ENCODE measurements at regions not wholly inside any gene's neighbourhood (a gene's known extent, or its start where the extent isn't known, plus 50 kb on each side); places are given as distances from the start of the nearest gene placed in this dataset.
"Not testable (repeated sequence)": the region's sequence is repeated elsewhere in the genome, so short reads cannot be mapped to it uniquely, and the experiment has no call there.

GRCh38 chr14:23861666-23862065 is 91.9 kb upstream of the DHRS4 start:
- no peak for DNase-seq

- no peak for DNase-seq
Measured at GRCh38 chr14:23862513-23862912, 91.1 kb upstream of the DHRS4 start.

GRCh38 chr14:23863836-23864235 is 89.7 kb upstream of the DHRS4 start:
- DNase-seq, result no peak

- no peak for DNase-seq
Measured at GRCh38 chr14:23864259-23864658, 89.3 kb upstream of the DHRS4 start.

GRCh38 chr14:23864861-23865260 is 88.7 kb upstream of the DHRS4 start:
- DNase-seq, result no peak

- no peak for DNase-seq
Measured at GRCh38 chr14:23865502-23865901, 88.1 kb upstream of the DHRS4 start.

- DNase-seq, result no peak
Measured at GRCh38 chr14:23866269-23866668, 87.3 kb upstream of the DHRS4 start.

- DNase-seq, result no peak
Measured at GRCh38 chr14:23869078-23869719, 84.4 kb upstream of the DHRS4 start.

GRCh38 chr14:23876160-23876750 is 77.3 kb upstream of the DHRS4 start:
- no peak for DNase-seq

GRCh38 chr14:23877111-23877510 is 76.5 kb upstream of the DHRS4 start:
- DNase-seq, result no peak

- DNase-seq, result no peak
Measured at GRCh38 chr14:23877538-23878180, 75.9 kb upstream of the DHRS4 start.

GRCh38 chr14:23881282-23881681 is 72.3 kb upstream of the DHRS4 start:
- peak; percentile 77 for DNase-seq

GRCh38 chr14:23883684-23884540 is 69.7 kb upstream of the DHRS4 start:
- no peak for DNase-seq

- no peak for DNase-seq
Measured at GRCh38 chr14:23884541-23884904, 69.0 kb upstream of the DHRS4 start.

- DNase-seq, result no peak
Measured at GRCh38 chr14:23887536-23887935, 66.0 kb upstream of the DHRS4 start.

- DNase-seq, result not testable (repeated sequence)
Measured at GRCh38 chr14:23891717-23892116, 61.9 kb upstream of the DHRS4 start.

GRCh38 chr14:23892289-23892688 is 61.3 kb upstream of the DHRS4 start:
- not testable (repeated sequence) for DNase-seq

GRCh38 chr14:23894362-23895052 is 59.1 kb upstream of the DHRS4 start:
- DNase-seq, result no peak

GRCh38 chr14:23895053-23895419 is 58.5 kb upstream of the DHRS4 start:
- no peak for DNase-seq

- no peak for DNase-seq
Measured at GRCh38 chr14:23895480-23895879, 58.1 kb upstream of the DHRS4 start.

- DNase-seq, result no peak
Measured at GRCh38 chr14:23896609-23897153, 56.9 kb upstream of the DHRS4 start.

- not testable (repeated sequence) for DNase-seq
Measured at GRCh38 chr14:23897291-23897690, 56.3 kb upstream of the DHRS4 start.

Data from fibroblast of skin of abdomen (primary cell).